ENCODE measurements at regions not wholly inside any gene's neighbourhood (a gene's known extent, or its start where the extent isn't known, plus 50 kb on each side); places are given as distances from the start of the nearest gene placed in this dataset.

GRCh38 chr6:27584326-27584725 is 111.4 kb upstream of the ZNF184 start:
- H3K4me3 ChIP-seq (ENCODE audit: low read depth, low read length): no peak overlapping the region
- no peak for TF ChIP-seq CTCF (IDR thresholded peaks at IDR 0.05; ENCODE audit: borderline replicate concordance, insufficient read depth, low read depth, low read length)

- H3K4me3 ChIP-seq (ENCODE audit: low read depth, low read length): no peak overlapping the region
Measured at GRCh38 chr6:27582928-27583725, 110.2 kb upstream of the ZNF184 start.

GRCh38 chr6:27579973-27580372 is 107.1 kb upstream of the ZNF184 start:
- TF ChIP-seq CTCF (IDR thresholded peaks at IDR 0.05; ENCODE audit: borderline replicate concordance, insufficient read depth, low read depth, low read length): no peak
- no peak overlapping the region for H3K4me3 ChIP-seq (ENCODE audit: low read depth, low read length)

More at GRCh38 chr6:27582928-27583725, 110.2 kb upstream of the ZNF184 start:
- no peak for TF ChIP-seq CTCF (IDR thresholded peaks at IDR 0.05; ENCODE audit: borderline replicate concordance, insufficient read depth, low read depth, low read length)

GRCh38 chr6:27577922-27578321 is 105.0 kb upstream of the ZNF184 start:
- no peak for TF ChIP-seq CTCF (IDR thresholded peaks at IDR 0.05; ENCODE audit: borderline replicate concordance, insufficient read depth, low read depth, low read length)
- no peak overlapping the region for H3K4me3 ChIP-seq (ENCODE audit: low read depth, low read length)

- TF ChIP-seq CTCF (IDR thresholded peaks at IDR 0.05; ENCODE audit: borderline replicate concordance, insufficient read depth, low read depth, low read length): no peak
- H3K4me3 ChIP-seq (ENCODE audit: low read depth, low read length): no peak overlapping the region
Measured at GRCh38 chr6:27575594-27576361, 102.9 kb upstream of the ZNF184 start.

- no peak overlapping the region for H3K4me3 ChIP-seq (ENCODE audit: low read depth, low read length)
- no peak for TF ChIP-seq CTCF (IDR thresholded peaks at IDR 0.05; ENCODE audit: borderline replicate concordance, insufficient read depth, low read depth, low read length)
Measured at GRCh38 chr6:27568226-27568897, 95.5 kb upstream of the ZNF184 start.

Data from GM12875 (cell line).